ENCODE measurements at regions not wholly inside any gene's neighbourhood (a gene's known extent, or its start where the extent isn't known, plus 50 kb on each side); places are given as distances from the start of the nearest gene placed in this dataset.

DNA sequence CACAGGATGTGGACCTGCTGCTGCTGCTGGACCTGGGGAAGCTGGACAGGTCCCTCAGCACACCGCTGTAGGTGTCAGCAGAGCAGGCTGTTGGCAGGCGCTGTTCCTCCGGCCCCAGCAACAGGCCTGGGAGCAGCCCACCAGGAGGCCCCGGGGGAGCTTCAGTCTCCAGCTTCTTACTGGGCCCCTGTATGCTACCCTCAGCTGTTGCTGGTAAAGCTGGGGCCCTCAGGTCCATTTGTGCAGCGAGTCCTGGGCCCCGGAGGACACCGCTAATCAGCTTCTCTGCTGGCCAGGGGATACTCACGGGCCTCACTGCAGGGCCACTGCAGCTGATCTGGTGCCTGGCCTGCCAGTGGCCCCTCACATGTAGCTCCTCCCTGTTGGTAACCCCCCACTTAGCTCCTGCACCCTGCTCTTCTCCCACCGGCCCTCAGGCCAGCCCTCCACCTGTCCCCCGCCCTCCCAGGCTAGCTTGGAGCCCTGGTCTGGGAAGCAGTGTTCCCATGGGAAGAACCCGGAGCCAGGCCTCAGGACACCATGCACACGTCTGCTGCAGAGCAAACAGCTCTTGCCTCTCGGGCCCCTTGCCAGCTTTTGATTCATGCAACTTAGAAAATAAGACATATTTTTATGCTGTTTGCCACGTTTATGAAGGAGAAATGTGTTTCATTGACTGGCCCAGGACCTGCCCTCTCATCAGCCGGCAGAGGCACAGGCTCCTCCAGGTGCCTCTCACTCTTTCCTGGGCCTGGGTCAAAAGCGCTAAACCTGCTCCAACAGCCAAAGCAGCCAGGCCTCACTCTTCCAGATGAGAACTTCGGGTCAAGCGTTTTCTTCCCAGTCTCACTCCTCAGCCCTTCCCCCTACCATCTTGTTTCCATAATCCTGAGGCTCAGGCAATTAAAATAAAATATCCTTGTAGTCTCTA is 61.0 kb upstream of the ADAMTS2 start:
- TF ChIP-seq, protein P1, sequence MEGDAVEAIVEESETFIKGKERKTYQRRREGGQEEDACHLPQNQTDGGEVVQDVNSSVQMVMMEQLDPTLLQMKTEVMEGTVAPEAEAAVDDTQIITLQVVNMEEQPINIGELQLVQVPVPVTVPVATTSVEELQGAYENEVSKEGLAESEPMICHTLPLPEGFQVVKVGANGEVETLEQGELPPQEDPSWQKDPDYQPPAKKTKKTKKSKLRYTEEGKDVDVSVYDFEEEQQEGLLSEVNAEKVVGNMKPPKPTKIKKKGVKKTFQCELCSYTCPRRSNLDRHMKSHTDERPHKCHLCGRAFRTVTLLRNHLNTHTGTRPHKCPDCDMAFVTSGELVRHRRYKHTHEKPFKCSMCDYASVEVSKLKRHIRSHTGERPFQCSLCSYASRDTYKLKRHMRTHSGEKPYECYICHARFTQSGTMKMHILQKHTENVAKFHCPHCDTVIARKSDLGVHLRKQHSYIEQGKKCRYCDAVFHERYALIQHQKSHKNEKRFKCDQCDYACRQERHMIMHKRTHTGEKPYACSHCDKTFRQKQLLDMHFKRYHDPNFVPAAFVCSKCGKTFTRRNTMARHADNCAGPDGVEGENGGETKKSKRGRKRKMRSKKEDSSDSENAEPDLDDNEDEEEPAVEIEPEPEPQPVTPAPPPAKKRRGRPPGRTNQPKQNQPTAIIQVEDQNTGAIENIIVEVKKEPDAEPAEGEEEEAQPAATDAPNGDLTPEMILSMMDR (IDR thresholded peaks at IDR 0.05) = no peak
- no peak for TF ChIP-seq POLR2A (IDR thresholded peaks at IDR 0.05)
